H9 (cell line): ENCODE measurements at regions not wholly inside any gene's neighbourhood (a gene's known extent, or its start where the extent isn't known, plus 50 kb on each side); places are given as distances from the start of the nearest gene placed in this dataset.

ENCODE experiments used
- DNase-seq: peaks from one replicate; pipeline ENCODE4 v3.0.0-alpha.2; 2017
- H2AFZ ChIP-seq: one replicate; pipeline ENCODE4 v1.6.1; 2013; ENCODE audit warnings: mild to moderate bottlenecking, low read length, control low read depth, moderate library complexity
- H2AK5ac ChIP-seq: 2 replicates; pipeline ENCODE4 v1.6.1; 2013; ENCODE audit warnings: low read length, control low read depth, mixed read lengths; ENCODE audit not compliant: insufficient read length
- H2BK120ac ChIP-seq: one replicate; pipeline ENCODE4 v1.6.1; 2013; ENCODE audit warnings: low read depth, mild to moderate bottlenecking, low read length, control low read depth, inconsistent platforms; ENCODE audit not compliant: poor library complexity, severe bottlenecking
- H2BK12ac ChIP-seq: 2 replicates; pipeline ENCODE4 v1.6.1; 2013; ENCODE audit warnings: low read length, control low read depth, mixed read lengths, low read depth; ENCODE audit not compliant: insufficient read length
- H2BK15ac ChIP-seq: 2 replicates; pipeline ENCODE4 v1.6.1; 2013; ENCODE audit warnings: low read depth, low read length, control low read depth
- H2BK20ac ChIP-seq: one replicate; pipeline ENCODE4 v1.6.1; 2013; ENCODE audit warnings: low read depth, mild to moderate bottlenecking, low read length, control low read depth, inconsistent platforms; ENCODE audit not compliant: poor library complexity, severe bottlenecking
- H2BK5ac ChIP-seq: 2 replicates; pipeline ENCODE4 v1.6.1; 2013; ENCODE audit warnings: low read length, control low read depth, mixed read lengths; ENCODE audit not compliant: insufficient read length
- H3K14ac ChIP-seq: 2 replicates; pipeline ENCODE4 v1.6.1; 2013; ENCODE audit warnings: low read length, control low read depth; ENCODE audit not compliant: insufficient read depth
- H3K18ac ChIP-seq: 2 replicates; pipeline ENCODE4 v1.6.1; 2013; ENCODE audit warnings: low read depth, mild to moderate bottlenecking, mixed read lengths, low read length, control low read depth; ENCODE audit not compliant: insufficient read length
- H3K23ac ChIP-seq: 2 replicates; pipeline ENCODE4 v1.6.1; 2013; ENCODE audit warnings: low read length, control low read depth, mixed read lengths, low read depth; ENCODE audit not compliant: insufficient read length
- H3K23me2 ChIP-seq: 2 replicates; pipeline ENCODE4 v1.6.1; 2013; ENCODE audit warnings: low read depth, mild to moderate bottlenecking, mixed read lengths, low read length, control low read depth; ENCODE audit not compliant: insufficient read length, poor library complexity, severe bottlenecking
- H3K27ac ChIP-seq: 2 replicates; pipeline ENCODE4 v1.5.1; 2013; ENCODE audit warnings: low read length, control low read depth, mixed read lengths, low read depth; ENCODE audit not compliant: insufficient read length
- H3K27me3 ChIP-seq: 2 replicates; pipeline ENCODE4 v1.6.1; 2013; ENCODE audit warnings: low read length, control low read depth, inconsistent platforms; ENCODE audit not compliant: insufficient read depth
- H3K4ac ChIP-seq: 2 replicates; pipeline ENCODE4 v1.6.1; 2013; ENCODE audit warnings: low read depth, mild to moderate bottlenecking, control low read depth, inconsistent platforms, low read length, moderate library complexity
- H3K4me1 ChIP-seq: 2 replicates; pipeline ENCODE4 v1.6.1; 2013; ENCODE audit warnings: low read length, control low read depth, inconsistent platforms; ENCODE audit not compliant: insufficient read depth
- H3K4me2 ChIP-seq: 2 replicates; pipeline ENCODE4 v1.6.1; 2013; ENCODE audit warnings: low read length, control low read depth, mixed read lengths; ENCODE audit not compliant: insufficient read length, insufficient read depth
- H3K56ac ChIP-seq: 2 replicates; pipeline ENCODE4 v1.6.1; 2013; ENCODE audit warnings: low read depth, mild to moderate bottlenecking, mixed read lengths, low read length, control low read depth; ENCODE audit not compliant: insufficient read length
- H3K79me1 ChIP-seq: 2 replicates; pipeline ENCODE4 v1.6.1; 2013; ENCODE audit warnings: low read depth, mild to moderate bottlenecking, moderate library complexity, low read length, control low read depth, inconsistent platforms; ENCODE audit not compliant: insufficient read depth, poor library complexity, severe bottlenecking
- H3K79me2 ChIP-seq: 2 replicates; pipeline ENCODE4 v1.6.1; 2013; ENCODE audit warnings: low read length, control low read depth, inconsistent platforms; ENCODE audit not compliant: insufficient read depth
- H3K9ac ChIP-seq: 2 replicates; pipeline ENCODE4 v1.6.1; 2013; ENCODE audit warnings: low read length, control low read depth, mixed read lengths; ENCODE audit not compliant: insufficient read length; ENCODE audit errors: extremely low read depth
- H3K9me3 ChIP-seq: one replicate; pipeline ENCODE4 v1.6.1; 2013; ENCODE audit warnings: low read depth, low read length, inconsistent platforms; ENCODE audit not compliant: control insufficient read depth
- H3T11ph ChIP-seq: one replicate; pipeline ENCODE4 v1.6.1; 2013; ENCODE audit warnings: mild to moderate bottlenecking, low read length, control low read depth, inconsistent platforms
- H4K20me1 ChIP-seq: one replicate; pipeline ENCODE4 v1.6.1; 2013; ENCODE audit not compliant: control insufficient read depth, insufficient read length, insufficient read depth
- H4K5ac ChIP-seq: 2 replicates; pipeline ENCODE4 v1.6.1; 2013; ENCODE audit warnings: low read depth, mild to moderate bottlenecking, mixed read lengths, low read length, control low read depth; ENCODE audit not compliant: insufficient read length
- H4K8ac ChIP-seq: replicated peaks from 2 replicates; pipeline ENCODE4 v1.6.1; 2013; ENCODE audit warnings: low read length, control low read depth, mixed read lengths, low read depth; ENCODE audit not compliant: insufficient read length
- H4K91ac ChIP-seq: 2 replicates; pipeline ENCODE4 v1.6.1; 2013; ENCODE audit warnings: low read depth, mild to moderate bottlenecking, moderate library complexity, mixed read lengths, low read length, control low read depth; ENCODE audit not compliant: insufficient read length
- H3K27ac Mint-ChIP-seq, 3 experiments: 2 replicates in 2 of 3; 3 replicates in 1 of 3; pipeline ENCODE4 v1.8.0; 2020 to 2021; ENCODE audit warnings: mixed read lengths in 3 of 3, mild to moderate bottlenecking in 1 of 3, moderate library complexity in 1 of 3
- H3K27me3 Mint-ChIP-seq: 2 replicates; pipeline ENCODE4 v1.8.0; 2021; ENCODE audit warnings: low read depth, mild to moderate bottlenecking, moderate library complexity, mixed read lengths
- H3K36me3 Mint-ChIP-seq, 3 experiments: 2 replicates in 2 of 3; 3 replicates in 1 of 3; pipeline ENCODE4 v1.8.0; 2020 to 2021; ENCODE audit warnings: low read depth in 3 of 3, mixed read lengths in 3 of 3; ENCODE audit not compliant: insufficient read depth in 1 of 3
- H3K4me1 Mint-ChIP-seq, 2 experiments: 2 replicates each; pipeline ENCODE4 v1.8.0; 2020; ENCODE audit warnings: mixed read lengths in 2 of 2
- H3K4me3 Mint-ChIP-seq, 2 experiments: 2 replicates in 1 of 2; 3 replicates in 1 of 2; pipeline ENCODE4 v1.8.0; 2020 to 2021; ENCODE audit warnings: mild to moderate bottlenecking in 2 of 2, mixed read lengths in 2 of 2, moderate library complexity in 1 of 2
- H3K9me3 Mint-ChIP-seq, 2 experiments: 2 replicates in 1 of 2; 3 replicates in 1 of 2; pipeline ENCODE4 v1.8.0; 2020; ENCODE audit warnings: mild to moderate bottlenecking in 2 of 2, mixed read lengths in 2 of 2, moderate library complexity in 1 of 2
- WGBS: extraction: QIAGEN DNeasy Blood & Tissue Kit; methylation state at CpG from one replicate; pipeline ENCODE4 v1.1.7; 2013; ENCODE audit warnings: missing lambda C conversion rate, low lambda C conversion rate, mixed read lengths; ENCODE audit not compliant: insufficient read length; ENCODE audit errors: extremely low coverage; 5-methylcytosine and 5-hydroxymethylcytosine counted together
- TF ChIP-seq, protein P1 (sequence below): fragments of 200-600 bp; sonication (generic); conservative IDR thresholded peaks from 3 replicates; pipeline ENCODE4 v1.8.0; 2021; ENCODE audit warnings: antibody characterized with exemption, mild to moderate bottlenecking

- Mint-ChIP-seq H3K9me3 (no peaks in the 10 kb centered on the region; a peak in 1 of 5 replicates), H3K27me3 (no peaks in the 10 kb centered on the region), H3K27ac (no peak overlapping the region), H3K4me3 (no peak overlapping the region), H3K36me3 (peaks cover 0 to 22% (median 0%) of the 10 kb centered on the region in 3 experiments; a peak in 3 of 7 replicates), H3K4me1 (peaks cover 14 to 28% of the 10 kb centered on the region in 2 experiments)
- no peaks in the 10 kb centered on the region for H3K9me3 ChIP-seq
- no peak overlapping the region for H2BK12ac ChIP-seq
- H3K56ac ChIP-seq: no peak overlapping the region
- H3K4ac ChIP-seq: no peak overlapping the region
- no peak overlapping the region for H4K8ac ChIP-seq
- no CpG with 5 or more reads among the region's 10 CpGs for whole genome bisulfite sequencing
- no peak for DNase-seq
- H3K79me2 ChIP-seq: no peaks in the 10 kb centered on the region
- H3K18ac ChIP-seq: no peak overlapping the region
- H2AFZ ChIP-seq: no peak overlapping the region
- H3K9ac ChIP-seq: no peak overlapping the region
- no peak overlapping the region for H2BK15ac ChIP-seq
- H4K5ac ChIP-seq: no peak overlapping the region
- H3T11ph ChIP-seq: no peak overlapping the region
- H2BK120ac ChIP-seq: no peak overlapping the region
- H3K23ac ChIP-seq: no peak overlapping the region
- H3K27ac ChIP-seq: no peak overlapping the region
- H3K27me3 ChIP-seq: no peaks in the 10 kb centered on the region
- no peaks in the 10 kb centered on the region for H3K79me1 ChIP-seq
- peaks cover 3% of the 10 kb centered on the region; the same call in 1 of the 2 replicates for H3K4me1 ChIP-seq
- H3K23me2 ChIP-seq: no peaks in the 10 kb centered on the region
- no peak overlapping the region for H4K91ac ChIP-seq
- H2AK5ac ChIP-seq: no peak overlapping the region
- H3K4me2 ChIP-seq: no peak overlapping the region
- H2BK5ac ChIP-seq: no peak overlapping the region
- TF ChIP-seq, protein P1, sequence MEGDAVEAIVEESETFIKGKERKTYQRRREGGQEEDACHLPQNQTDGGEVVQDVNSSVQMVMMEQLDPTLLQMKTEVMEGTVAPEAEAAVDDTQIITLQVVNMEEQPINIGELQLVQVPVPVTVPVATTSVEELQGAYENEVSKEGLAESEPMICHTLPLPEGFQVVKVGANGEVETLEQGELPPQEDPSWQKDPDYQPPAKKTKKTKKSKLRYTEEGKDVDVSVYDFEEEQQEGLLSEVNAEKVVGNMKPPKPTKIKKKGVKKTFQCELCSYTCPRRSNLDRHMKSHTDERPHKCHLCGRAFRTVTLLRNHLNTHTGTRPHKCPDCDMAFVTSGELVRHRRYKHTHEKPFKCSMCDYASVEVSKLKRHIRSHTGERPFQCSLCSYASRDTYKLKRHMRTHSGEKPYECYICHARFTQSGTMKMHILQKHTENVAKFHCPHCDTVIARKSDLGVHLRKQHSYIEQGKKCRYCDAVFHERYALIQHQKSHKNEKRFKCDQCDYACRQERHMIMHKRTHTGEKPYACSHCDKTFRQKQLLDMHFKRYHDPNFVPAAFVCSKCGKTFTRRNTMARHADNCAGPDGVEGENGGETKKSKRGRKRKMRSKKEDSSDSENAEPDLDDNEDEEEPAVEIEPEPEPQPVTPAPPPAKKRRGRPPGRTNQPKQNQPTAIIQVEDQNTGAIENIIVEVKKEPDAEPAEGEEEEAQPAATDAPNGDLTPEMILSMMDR: no peak
- no peak overlapping the region for H3K14ac ChIP-seq
- H2BK20ac ChIP-seq: no peak overlapping the region
- no peaks in the 10 kb centered on the region for H4K20me1 ChIP-seq
Observed at GRCh38 chr9:85469041-85469440, 272.7 kb downstream of the AGTPBP1 start.
